OCI-LY7 (cell line): ENCODE measurements at regions not wholly inside any gene's neighbourhood (a gene's known extent, or its start where the extent isn't known, plus 50 kb on each side); places are given as distances from the start of the nearest gene placed in this dataset.

ENCODE experiments used
- EZH2phosphoT487 ChIP-seq: fragments of 200-600 bp; sonication (generic); IDR thresholded peaks from 2 replicates; pipeline ENCODE4 v1.6.1; 2018; ENCODE audit warnings: low read depth, borderline replicate concordance, mild to moderate bottlenecking, mixed run types, antibody characterized with exemption, low read length, moderate library complexity, mixed read lengths
- TF ChIP-seq, protein P1 (sequence below): fragments of 200-600 bp; sonication (generic); conservative IDR thresholded peaks from 2 replicates; pipeline ENCODE4 v1.5.1; 2014; ENCODE audit warnings: mild to moderate bottlenecking, antibody characterized with exemption, low read length, moderate library complexity, mixed read lengths

DNA sequence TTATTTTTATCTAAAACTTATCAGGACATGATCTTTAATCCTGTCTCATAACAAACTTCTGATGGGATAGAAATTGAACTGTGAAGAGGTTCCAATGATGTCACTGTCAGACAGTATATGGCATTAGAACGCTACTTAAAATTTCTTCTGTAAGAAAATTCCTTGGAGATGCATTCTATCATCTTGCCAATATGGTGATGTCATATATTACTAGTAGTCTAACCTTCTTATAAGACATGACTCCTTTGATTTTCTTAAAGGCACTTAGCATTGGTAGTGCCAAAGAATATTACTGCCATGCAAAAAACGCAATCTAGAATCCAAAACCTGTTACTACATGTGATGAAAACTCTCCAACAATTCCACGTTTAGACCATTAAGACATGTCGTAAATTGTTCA lies 131.1 kb downstream of the SLC25A46 start:
- TF ChIP-seq, protein P1, sequence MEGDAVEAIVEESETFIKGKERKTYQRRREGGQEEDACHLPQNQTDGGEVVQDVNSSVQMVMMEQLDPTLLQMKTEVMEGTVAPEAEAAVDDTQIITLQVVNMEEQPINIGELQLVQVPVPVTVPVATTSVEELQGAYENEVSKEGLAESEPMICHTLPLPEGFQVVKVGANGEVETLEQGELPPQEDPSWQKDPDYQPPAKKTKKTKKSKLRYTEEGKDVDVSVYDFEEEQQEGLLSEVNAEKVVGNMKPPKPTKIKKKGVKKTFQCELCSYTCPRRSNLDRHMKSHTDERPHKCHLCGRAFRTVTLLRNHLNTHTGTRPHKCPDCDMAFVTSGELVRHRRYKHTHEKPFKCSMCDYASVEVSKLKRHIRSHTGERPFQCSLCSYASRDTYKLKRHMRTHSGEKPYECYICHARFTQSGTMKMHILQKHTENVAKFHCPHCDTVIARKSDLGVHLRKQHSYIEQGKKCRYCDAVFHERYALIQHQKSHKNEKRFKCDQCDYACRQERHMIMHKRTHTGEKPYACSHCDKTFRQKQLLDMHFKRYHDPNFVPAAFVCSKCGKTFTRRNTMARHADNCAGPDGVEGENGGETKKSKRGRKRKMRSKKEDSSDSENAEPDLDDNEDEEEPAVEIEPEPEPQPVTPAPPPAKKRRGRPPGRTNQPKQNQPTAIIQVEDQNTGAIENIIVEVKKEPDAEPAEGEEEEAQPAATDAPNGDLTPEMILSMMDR: no peak
- TF ChIP-seq EZH2phosphoT487: no peak
